ENCODE measurements at regions not wholly inside any gene's neighbourhood (a gene's known extent, or its start where the extent isn't known, plus 50 kb on each side); places are given as distances from the start of the nearest gene placed in this dataset.

GRCh38 chr14:58721723-58722122 is 84.0 kb downstream of the DACT1 start:
- H3K4me1 ChIP-seq (ENCODE audit: control insufficient read depth in 1 of 2, insufficient read depth in 1 of 2, low read depth in 1 of 2, low read length in 1 of 2) = no peaks in the 10 kb centered on the region
- H3K27ac ChIP-seq = no peak overlapping the region
- no peaks in the 10 kb centered on the region for H3K36me3 ChIP-seq
- no peaks in the 10 kb centered on the region for H3K9me3 ChIP-seq
- H3K27me3 ChIP-seq = no peaks in the 10 kb centered on the region
- no peak overlapping the region for H3K4me3 ChIP-seq (ENCODE audit: low read depth in 1 of 2, low read length in 1 of 2)
- no peak for TF ChIP-seq CTCF (IDR thresholded peaks at IDR 0.05)

- no peaks in the 10 kb centered on the region for H3K27me3 ChIP-seq
- H3K4me3 ChIP-seq (ENCODE audit: low read depth in 1 of 2, low read length in 1 of 2) = no peak overlapping the region
- no peaks in the 10 kb centered on the region for H3K36me3 ChIP-seq
- H3K27ac ChIP-seq = no peak overlapping the region
- H3K4me1 ChIP-seq (ENCODE audit: control insufficient read depth in 1 of 2, insufficient read depth in 1 of 2, low read depth in 1 of 2, low read length in 1 of 2) = no peaks in the 10 kb centered on the region
- TF ChIP-seq CTCF (IDR thresholded peaks at IDR 0.05) = no peak
- H3K9me3 ChIP-seq = no peaks in the 10 kb centered on the region
These were observed 84.7 kb downstream of the DACT1 start for GRCh38 chr14:58722441-58722840.

DNA sequence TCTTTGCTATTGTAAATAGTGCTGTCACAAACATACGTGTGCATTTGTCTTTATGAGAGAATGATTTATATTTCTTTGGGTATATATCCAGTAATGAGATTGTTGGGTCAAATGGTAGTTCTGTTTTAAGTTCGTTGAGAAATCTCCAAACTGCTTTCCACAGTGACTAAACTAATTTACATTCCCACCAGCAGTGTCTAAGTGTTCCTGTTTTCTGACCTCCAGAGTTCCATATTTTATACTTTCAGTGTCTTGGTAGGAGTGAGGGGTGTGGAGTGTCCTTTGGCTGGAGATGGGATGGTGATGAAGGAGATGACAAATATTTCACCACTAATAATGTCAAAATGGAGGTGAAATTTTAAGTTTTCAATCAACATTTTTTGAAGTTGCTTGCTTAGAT is 86.4 kb downstream of the DACT1 start:
- Histone ChIP-seq H3K9me3 (no peaks in the 10 kb centered on the region), H3K36me3 (no peaks in the 10 kb centered on the region), H3K4me1 (ENCODE audit: control insufficient read depth in 1 of 2, insufficient read depth in 1 of 2, low read depth in 1 of 2, low read length in 1 of 2) (no peaks in the 10 kb centered on the region), H3K27me3 (no peaks in the 10 kb centered on the region), H3K4me3 (ENCODE audit: low read depth in 1 of 2, low read length in 1 of 2) (no peak overlapping the region), H3K27ac (no peak overlapping the region)
- no peak for TF ChIP-seq CTCF (IDR thresholded peaks at IDR 0.05)

GRCh38 chr14:58724702-58725101 is 86.9 kb downstream of the DACT1 start:
- TF ChIP-seq CTCF (IDR thresholded peaks at IDR 0.05) = no peak
- H3K4me1 ChIP-seq (ENCODE audit: control insufficient read depth in 1 of 2, insufficient read depth in 1 of 2, low read depth in 1 of 2, low read length in 1 of 2) = no peaks in the 10 kb centered on the region
- H3K27me3 ChIP-seq = no peaks in the 10 kb centered on the region
- H3K36me3 ChIP-seq = no peaks in the 10 kb centered on the region
- no peak overlapping the region for H3K4me3 ChIP-seq (ENCODE audit: low read depth in 1 of 2, low read length in 1 of 2)
- H3K9me3 ChIP-seq = no peaks in the 10 kb centered on the region
- no peak overlapping the region for H3K27ac ChIP-seq

- no peaks in the 10 kb centered on the region for H3K4me1 ChIP-seq (ENCODE audit: control insufficient read depth in 1 of 2, insufficient read depth in 1 of 2, low read depth in 1 of 2, low read length in 1 of 2)
- H3K9me3 ChIP-seq = no peaks in the 10 kb centered on the region
- no peak overlapping the region for H3K4me3 ChIP-seq (ENCODE audit: low read depth in 1 of 2, low read length in 1 of 2)
- TF ChIP-seq CTCF (IDR thresholded peaks at IDR 0.05) = no peak
- H3K27me3 ChIP-seq = no peaks in the 10 kb centered on the region
- H3K36me3 ChIP-seq = no peaks in the 10 kb centered on the region
- no peak overlapping the region for H3K27ac ChIP-seq
These were observed 87.5 kb downstream of the DACT1 start for GRCh38 chr14:58725226-58725625.

DNA sequence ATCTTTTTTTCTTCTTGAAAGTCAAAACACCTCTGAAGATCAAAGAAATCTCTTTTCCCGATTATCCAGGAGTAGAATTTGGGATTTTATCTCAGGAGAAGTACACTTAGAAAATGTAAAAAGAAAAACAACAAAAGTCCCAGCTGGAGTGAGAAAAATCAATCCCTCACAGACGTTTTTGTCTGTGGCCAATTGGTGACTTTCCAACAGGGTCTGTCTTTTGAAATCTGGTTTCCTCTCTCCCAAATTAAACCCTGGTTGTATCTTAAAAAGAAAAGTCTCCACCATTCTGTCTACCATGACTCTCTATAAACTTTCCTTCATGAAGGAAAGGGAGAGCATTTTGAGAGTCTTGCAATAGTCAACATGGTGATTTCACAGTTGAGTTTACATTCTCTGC is 88.1 kb downstream of the DACT1 start:
- Histone ChIP-seq H3K9me3 (no peaks in the 10 kb centered on the region), H3K4me1 (ENCODE audit: control insufficient read depth in 1 of 2, insufficient read depth in 1 of 2, low read depth in 1 of 2, low read length in 1 of 2) (no peaks in the 10 kb centered on the region), H3K36me3 (no peaks in the 10 kb centered on the region), H3K27ac (no peak overlapping the region), H3K27me3 (no peaks in the 10 kb centered on the region), H3K4me3 (ENCODE audit: low read depth in 1 of 2, low read length in 1 of 2) (no peak overlapping the region)
- no peak for TF ChIP-seq CTCF (IDR thresholded peaks at IDR 0.05)
